IMR-90 (cell line): ENCODE measurements at regions not wholly inside any gene's neighbourhood (a gene's known extent, or its start where the extent isn't known, plus 50 kb on each side); places are given as distances from the start of the nearest gene placed in this dataset.

Experiments used
- ATAC-seq: fragments of 200-7000 bp; cut with Tn5 transposase; 2 replicates; pipeline ENCODE4 v1.9.1; 2020; ENCODE audit warnings: low read depth, mild to moderate bottlenecking, moderate library complexity
- BruUV-seq: library from RNA; stranded (reverse); fragments of 400-500 nt; replicated peaks from 2 replicates; lab custom pipeline; 2021; lab: Mats Ljungman, UMichigan
- CTCF ChIA-PET: fragments of 300-600 bp; formaldehyde crosslinking; extraction: SDS; loops from one replicate; lab custom pipeline; 2021; ENCODE audit warnings: antibody characterized with exemption; lab: Yijun Ruan, JAX
- POLR2A ChIA-PET: fragments of 300-600 bp; sonication (Branson Sonifier 250); formaldehyde crosslinking; loops from one replicate; lab custom pipeline; 2022; ENCODE audit warnings: antibody characterized with exemption; ENCODE audit not compliant: unreplicated experiment; lab: Charles Lee
- DNase-seq: peaks from one replicate; pipeline ENCODE4 v3.0.0; 2013
- H2AFZ ChIP-seq: replicated peaks from 2 replicates; pipeline ENCODE3; 2013; ENCODE audit warnings: low read length, mild to moderate bottlenecking; ENCODE audit not compliant: poor library complexity
- H2AK5ac ChIP-seq: 2 replicates; pipeline ENCODE4 v1.6.1; 2013; ENCODE audit warnings: low read depth, low read length, inconsistent platforms
- H2AK9ac ChIP-seq: replicated peaks from 2 replicates; pipeline ENCODE3; 2013; ENCODE audit warnings: mild to moderate bottlenecking, low read depth, low read length, moderate library complexity; ENCODE audit not compliant: poor library complexity
- H2BK120ac ChIP-seq: 2 replicates; pipeline ENCODE4 v1.6.1; 2013; ENCODE audit warnings: low read depth, low read length, inconsistent platforms
- H2BK15ac ChIP-seq: 3 replicates; pipeline ENCODE4 v1.6.1; 2013; ENCODE audit warnings: low read depth, low read length, inconsistent platforms
- H2BK20ac ChIP-seq: 2 replicates; pipeline ENCODE4 v1.6.1; 2013; ENCODE audit warnings: low read depth, mild to moderate bottlenecking, inconsistent platforms, low read length, moderate library complexity
- H2BK5ac ChIP-seq: 2 replicates; pipeline ENCODE4 v1.6.1; 2013; ENCODE audit warnings: mild to moderate bottlenecking, low read depth, low read length, inconsistent platforms; ENCODE audit not compliant: poor library complexity, severe bottlenecking
- H3K14ac ChIP-seq: replicated peaks from 2 replicates; pipeline ENCODE4 v1.6.1; 2013; ENCODE audit warnings: low read depth, low read length, inconsistent platforms
- H3K18ac ChIP-seq: 2 replicates; pipeline ENCODE4 v1.6.1; 2013; ENCODE audit warnings: low read depth, low read length, control low read depth
- H3K23ac ChIP-seq: 2 replicates; pipeline ENCODE4 v1.6.1; 2013; ENCODE audit warnings: low read depth, low read length, inconsistent platforms
- H3K27ac ChIP-seq: 2 replicates; pipeline ENCODE4 v1.5.1; 2013; ENCODE audit warnings: mild to moderate bottlenecking, control low read depth, low read length; ENCODE audit not compliant: insufficient read depth
- H3K27me3 ChIP-seq: 2 replicates; pipeline ENCODE4 v1.6.1; 2013; ENCODE audit warnings: low read length; ENCODE audit not compliant: control insufficient read depth, insufficient read depth
- H3K36me3 ChIP-seq: 2 replicates; pipeline ENCODE4 v1.6.1; 2013; ENCODE audit warnings: low read length, mixed read lengths; ENCODE audit not compliant: control insufficient read depth, insufficient read depth
- H3K4ac ChIP-seq: 2 replicates; pipeline ENCODE4 v1.6.1; 2013; ENCODE audit warnings: low read depth, low read length, inconsistent platforms
- H3K4me1 ChIP-seq: 2 replicates; pipeline ENCODE4 v1.6.1; 2013; ENCODE audit warnings: low read length, mixed read lengths; ENCODE audit not compliant: control insufficient read depth, insufficient read depth
- H3K4me2 ChIP-seq: 2 replicates; pipeline ENCODE4 v1.6.1; 2013; ENCODE audit warnings: low read depth, mild to moderate bottlenecking, control low read depth, low read length, moderate library complexity
- H3K4me3 ChIP-seq: 2 replicates; pipeline ENCODE4 v1.5.1; 2013; ENCODE audit warnings: low read depth, mild to moderate bottlenecking, control low read depth, low read length, moderate library complexity; ENCODE audit not compliant: insufficient read depth
- H3K56ac ChIP-seq: 2 replicates; pipeline ENCODE4 v1.6.1; 2013; ENCODE audit warnings: low read length, inconsistent platforms; ENCODE audit not compliant: insufficient read depth; ENCODE audit errors: extremely low read depth
- H3K79me1 ChIP-seq, 2 experiments: 2 replicates each; pipeline ENCODE4 v1.6.1; 2013; ENCODE audit warnings: low read length in 2 of 2, inconsistent platforms in 1 of 2, low read depth in 1 of 2
- H3K9ac ChIP-seq: 2 replicates; pipeline ENCODE4 v1.6.1; 2013; ENCODE audit warnings: low read depth, low read length, control low read depth
- H3K9me1 ChIP-seq: 2 replicates; pipeline ENCODE4 v1.6.1; 2013; ENCODE audit warnings: low read length, inconsistent platforms; ENCODE audit not compliant: insufficient read depth
- H3K9me3 ChIP-seq: 2 replicates; pipeline ENCODE4 v1.6.1; 2013; ENCODE audit warnings: low read length; ENCODE audit not compliant: control insufficient read depth, insufficient read depth
- H4K20me1 ChIP-seq: 2 replicates; pipeline ENCODE4 v1.6.1; 2013; ENCODE audit warnings: low read length, inconsistent platforms; ENCODE audit not compliant: insufficient read depth
- H4K5ac ChIP-seq: 2 replicates; pipeline ENCODE4 v1.6.1; 2013; ENCODE audit warnings: mild to moderate bottlenecking, low read depth, low read length, control low read depth
- H4K8ac ChIP-seq, 2 experiments: 2 replicates each; pipeline ENCODE4 v1.6.1; 2013; ENCODE audit warnings: low read depth in 2 of 2, low read length in 2 of 2, control low read depth in 1 of 2, inconsistent platforms in 1 of 2
- H4K91ac ChIP-seq: 2 replicates; pipeline ENCODE4 v1.6.1; 2013; ENCODE audit warnings: low read depth, low read length, inconsistent platforms; ENCODE audit not compliant: insufficient read depth
- CEBPB ChIP-seq: IDR thresholded peaks from 2 replicates; pipeline ENCODE4 v1.6.1; 2012; ENCODE audit warnings: low read depth, low read length, improper control_type of control experiment
- NFE2L2 ChIP-seq: fragments of 150-350 bp; IDR thresholded peaks from 2 replicates; pipeline ENCODE4 v1.6.1; 2016; ENCODE audit warnings: low read depth, mild to moderate bottlenecking, low read length
- WGBS, 2 experiments: methylation state at CpG; one replicate each; pipeline versions ENCODE4 v1.1.5 to v1.1.7; 2013; ENCODE audit warnings: missing lambda C conversion rate in 2 of 2; ENCODE audit not compliant: insufficient read length in 1 of 2; ENCODE audit errors: extremely low coverage in 2 of 2; 5-methylcytosine and 5-hydroxymethylcytosine counted together
- dilution Hi-C: fragments of 300-500 bp; cut with HindIII; formaldehyde crosslinking; loops from one replicate; pipeline ENCODE4 v1.14.3; 2018; ENCODE audit warnings: low sequenced_read_pairs; ENCODE audit not compliant: unreplicated experiment
- in situ Hi-C: fragments of 300-500 bp; cut with MboI; formaldehyde crosslinking; loops from 3 replicates; pipeline ENCODE4 v1.14.3; 2019; ENCODE audit warnings: low sequenced_read_pairs, inconsistent platforms, mixed read lengths
- intact Hi-C: fragments of 100-400 bp; cut with micrococcal nuclease; formaldehyde crosslinking; loops from 2 replicates; pipeline ENCODE4 v1.10.0; 2022
- TF ChIP-seq, protein P1 (sequence below): fragments of 150-350 bp; IDR thresholded peaks from 2 replicates; pipeline ENCODE4 v1.6.1; 2017; ENCODE audit warnings: mild to moderate bottlenecking, antibody characterized with exemption, low read length, low read depth

- H4K8ac ChIP-seq, result no peak overlapping the region
- no peak overlapping the region for H2AK5ac ChIP-seq
- ChIA-PET CTCF (no interaction called here), POLR2A (no interaction called here)
- no peaks in the 10 kb centered on the region for H4K20me1 ChIP-seq
- no peak overlapping the region for H3K18ac ChIP-seq
- H4K5ac ChIP-seq, result no peak overlapping the region
- H2BK5ac ChIP-seq, result no peak overlapping the region
- no peak overlapping the region for H2BK15ac ChIP-seq
- H3K14ac ChIP-seq, result no peak overlapping the region
- H2BK120ac ChIP-seq, result no peak overlapping the region
- H3K9me3 ChIP-seq, result no peaks in the 10 kb centered on the region
- H3K4ac ChIP-seq, result no peak overlapping the region
- H3K9me1 ChIP-seq, result no peaks in the 10 kb centered on the region
- H3K9ac ChIP-seq, result no peak overlapping the region
- no peaks in the 10 kb centered on the region for H3K36me3 ChIP-seq
- DNase-seq (no peak), ATAC-seq (no peak)
- no peaks in the 10 kb centered on the region for H3K4me1 ChIP-seq
- intact Hi-C loops (no loop called here), dilution Hi-C loops (no loop called here), in situ Hi-C loops (no loop called here)
- TF ChIP-seq, protein P1, sequence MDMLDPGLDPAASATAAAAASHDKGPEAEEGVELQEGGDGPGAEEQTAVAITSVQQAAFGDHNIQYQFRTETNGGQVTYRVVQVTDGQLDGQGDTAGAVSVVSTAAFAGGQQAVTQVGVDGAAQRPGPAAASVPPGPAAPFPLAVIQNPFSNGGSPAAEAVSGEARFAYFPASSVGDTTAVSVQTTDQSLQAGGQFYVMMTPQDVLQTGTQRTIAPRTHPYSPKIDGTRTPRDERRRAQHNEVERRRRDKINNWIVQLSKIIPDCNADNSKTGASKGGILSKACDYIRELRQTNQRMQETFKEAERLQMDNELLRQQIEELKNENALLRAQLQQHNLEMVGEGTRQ, result no peak
- TF ChIP-seq CEBPB, result no peak
- TF ChIP-seq NFE2L2, result no peak
- no peak overlapping the region for H2BK20ac ChIP-seq
- no TSS peak for BruUV-seq
- H4K91ac ChIP-seq, result no peak overlapping the region
- H3K56ac ChIP-seq, result no peak overlapping the region
- no peaks in the 10 kb centered on the region for H3K79me1 ChIP-seq
- no peak overlapping the region for H3K27ac ChIP-seq
- H3K23ac ChIP-seq, result no peak overlapping the region
- no peak overlapping the region for H3K4me2 ChIP-seq
- H2AFZ ChIP-seq, result no peak overlapping the region
- H3K27me3 ChIP-seq, result no peaks in the 10 kb centered on the region
- H2AK9ac ChIP-seq, result no peak overlapping the region
- WGBS, 2 experiments, result no CpG with 5 or more reads among the region's 2 CpGs
- no peak overlapping the region for H3K4me3 ChIP-seq
Observed at GRCh38 chr5:56386046-56386445, 152.9 kb upstream of the ANKRD55 start.
